Uterus (tissue), 2 donors: ENCODE measurements at regions not wholly inside any gene's neighbourhood (a gene's known extent, or its start where the extent isn't known, plus 50 kb on each side); places are given as distances from the start of the nearest gene placed in this dataset.

Experiments
- CTCF ChIP-seq, 4 experiments: fragments of 200-600 bp in 2 of 4; fragments of 450-650 bp in 2 of 4; sonication (generic) in 2 of 4; IDR thresholded peaks; one replicate each; pipeline ENCODE4 v1.5.1; 2016 to 2019; ENCODE audit warnings: antibody characterized with exemption in 4 of 4, mild to moderate bottlenecking in 2 of 4, moderate library complexity in 1 of 4
- POLR2A ChIP-seq, 2 donors: fragments of 450-650 bp; IDR thresholded peaks; one replicate each; pipeline ENCODE4 v1.6.1; 2016; ENCODE audit warnings: antibody characterized with exemption in 2 of 2, mild to moderate bottlenecking in 1 of 2, moderate library complexity in 1 of 2

GRCh38 chr5:110916381-110917049 lies 155.0 kb upstream of the TSLP start:
- no peak for TF ChIP-seq CTCF (IDR thresholded peaks at IDR 0.05)
- no peak for TF ChIP-seq POLR2A (IDR thresholded peaks at IDR 0.05)
